ENCODE measurements at regions not wholly inside any gene's neighbourhood (a gene's known extent, or its start where the extent isn't known, plus 50 kb on each side); places are given as distances from the start of the nearest gene placed in this dataset.

DNA sequence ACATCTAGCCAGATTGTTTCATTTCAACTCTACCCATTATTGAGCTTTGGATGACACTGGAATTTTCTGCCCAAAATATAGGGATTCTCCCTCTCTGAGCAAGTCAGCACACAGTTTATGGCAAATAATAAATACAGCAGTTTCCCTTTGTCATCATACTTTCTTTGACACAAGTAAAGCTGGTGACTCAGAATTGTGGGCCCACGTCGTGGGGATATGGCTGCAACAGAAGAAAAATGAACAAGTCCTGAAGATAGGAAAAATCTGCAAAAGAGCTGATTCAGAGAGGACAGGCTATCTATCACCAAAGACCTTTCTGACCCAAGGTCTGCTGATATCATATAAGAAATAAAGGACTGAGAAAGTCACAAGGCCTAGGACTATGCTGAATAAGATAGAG is 236.3 kb upstream of the ZC3H12C start:
- TF ChIP-seq, protein P1, sequence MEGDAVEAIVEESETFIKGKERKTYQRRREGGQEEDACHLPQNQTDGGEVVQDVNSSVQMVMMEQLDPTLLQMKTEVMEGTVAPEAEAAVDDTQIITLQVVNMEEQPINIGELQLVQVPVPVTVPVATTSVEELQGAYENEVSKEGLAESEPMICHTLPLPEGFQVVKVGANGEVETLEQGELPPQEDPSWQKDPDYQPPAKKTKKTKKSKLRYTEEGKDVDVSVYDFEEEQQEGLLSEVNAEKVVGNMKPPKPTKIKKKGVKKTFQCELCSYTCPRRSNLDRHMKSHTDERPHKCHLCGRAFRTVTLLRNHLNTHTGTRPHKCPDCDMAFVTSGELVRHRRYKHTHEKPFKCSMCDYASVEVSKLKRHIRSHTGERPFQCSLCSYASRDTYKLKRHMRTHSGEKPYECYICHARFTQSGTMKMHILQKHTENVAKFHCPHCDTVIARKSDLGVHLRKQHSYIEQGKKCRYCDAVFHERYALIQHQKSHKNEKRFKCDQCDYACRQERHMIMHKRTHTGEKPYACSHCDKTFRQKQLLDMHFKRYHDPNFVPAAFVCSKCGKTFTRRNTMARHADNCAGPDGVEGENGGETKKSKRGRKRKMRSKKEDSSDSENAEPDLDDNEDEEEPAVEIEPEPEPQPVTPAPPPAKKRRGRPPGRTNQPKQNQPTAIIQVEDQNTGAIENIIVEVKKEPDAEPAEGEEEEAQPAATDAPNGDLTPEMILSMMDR (conservative IDR thresholded peaks at IDR 0.05), result no peak
- no peak for TF ChIP-seq ZFX (IDR thresholded peaks at IDR 0.05)

All from C4-2B (cell line).